A549 (cell line): ENCODE measurements at regions not wholly inside any gene's neighbourhood (a gene's known extent, or its start where the extent isn't known, plus 50 kb on each side); places are given as distances from the start of the nearest gene placed in this dataset.

Experiments
- ATAC-seq, 2 experiments: fragments of 200-7000 bp in 1 of 2; fragments of >200 bp in 1 of 2; cut with Nextera tagmentation in 1 of 2; cut with Tn5 transposase in 1 of 2; 3 replicates each; pipeline versions ENCODE4 v1.8.0 to v1.9.1; 2018 to 2020; ENCODE audit warnings: mild to moderate bottlenecking in 1 of 2, moderate library complexity in 1 of 2
- CTCF ChIA-PET: fragments of 300-600 bp; sonication (Branson Sonifier 250); formaldehyde crosslinking; extraction: SDS; loops from one replicate; lab custom pipeline; 2021; ENCODE audit warnings: antibody characterized with exemption, inconsistent platforms; lab: Yijun Ruan, JAX
- POLR2A ChIA-PET: fragments of 350-600 bp; formaldehyde crosslinking; extraction: SDS; loops from one replicate; lab custom pipeline; 2021; ENCODE audit warnings: antibody characterized with exemption, inconsistent platforms; lab: Yijun Ruan, JAX
- DNase-seq, 2 experiments: peaks; one replicate each; pipeline versions ENCODE4 v3.0.0 to v3.0.0-alpha.2; 2011 to 2016; ENCODE audit warnings: low read depth in 1 of 2, low spot score in 1 of 2
- FAIRE-seq: peaks from 2 replicates; lab custom pipeline; 2011; peaks lifted over from hg19 to GRCh38; lab: Jason Lieb, UNC
- H3K27ac ChIP-seq, 2 experiments: fragments of >200 bp; sonication (Bioruptor Twin); formaldehyde crosslinking; 3 replicates each; pipeline ENCODE4 v1.5.1; 2016 to 2017
- H3K4me1 ChIP-seq: fragments of >200 bp; sonication (Bioruptor Twin); formaldehyde crosslinking; 3 replicates; pipeline ENCODE4 v1.6.1; 2016
- H3K4me2 ChIP-seq: fragments of >200 bp; sonication (Bioruptor Twin); formaldehyde crosslinking; 3 replicates; pipeline ENCODE4 v1.6.1; 2016
- H3K4me3 ChIP-seq: fragments of >200 bp; sonication (Bioruptor Twin); formaldehyde crosslinking; 3 replicates; pipeline ENCODE4 v1.5.1; 2016
- H3K9me3 ChIP-seq: fragments of >200 bp; sonication (Bioruptor Twin); formaldehyde crosslinking; 3 replicates; pipeline ENCODE4 v1.6.1; 2016
- CHD4 ChIP-seq: fragments of 200-600 bp; sonication (generic); IDR thresholded peaks from 2 replicates; pipeline ENCODE4 v1.6.1; 2016; ENCODE audit warnings: antibody characterized with exemption, mild to moderate bottlenecking, borderline replicate concordance
- EHF ChIP-seq: fragments of 250-450 bp; sonication (Bioruptor Pico); IDR thresholded peaks from 2 replicates; pipeline ENCODE4 v1.5.0; 2020; ENCODE audit warnings: mild to moderate bottlenecking
- ESRRA ChIP-seq: fragments of 150-350 bp; IDR thresholded peaks from 2 replicates; pipeline ENCODE4 v1.6.1; 2014; ENCODE audit warnings: mild to moderate bottlenecking, low read length, borderline replicate concordance
- FOSL2 ChIP-seq, 2 experiments: fragments of 450-650 bp in 1 of 2; fragments of >200 bp in 1 of 2; sonication (Bioruptor Twin) in 1 of 2; formaldehyde crosslinking; IDR thresholded peaks; 2 replicates each; pipeline versions ENCODE4 v1.5.0 to v1.6.1; 2016 to 2020; ENCODE audit warnings: mild to moderate bottlenecking in 1 of 2, moderate library complexity in 1 of 2
- JUN ChIP-seq, 2 experiments: fragments of >200 bp; sonication (Bioruptor Twin); formaldehyde crosslinking; IDR thresholded peaks; 2 replicates in 1 of 2; 3 replicates in 1 of 2; pipeline ENCODE4 v1.6.1; 2016 to 2017
- KDM1A ChIP-seq: fragments of 200-600 bp; sonication (generic); IDR thresholded peaks from 2 replicates; pipeline ENCODE4 v1.6.1; 2016; ENCODE audit warnings: low read depth, mild to moderate bottlenecking
- KDM5A ChIP-seq: fragments of 200-600 bp; sonication (generic); IDR thresholded peaks from 2 replicates; pipeline ENCODE4 v1.6.1; 2016; ENCODE audit warnings: antibody characterized with exemption, mild to moderate bottlenecking
- MAFK ChIP-seq: fragments of 450-650 bp; IDR thresholded peaks from 2 replicates; pipeline ENCODE4 v1.6.1; 2014; ENCODE audit not compliant: partially characterized antibody
- NR3C1 ChIP-seq: fragments of >200 bp; sonication (Bioruptor Twin); formaldehyde crosslinking; IDR thresholded peaks from 3 replicates; pipeline ENCODE4 v1.6.1; 2017
- PHF8 ChIP-seq: fragments of 200-600 bp; sonication (generic); IDR thresholded peaks from 2 replicates; pipeline ENCODE4 v1.6.1; 2016; ENCODE audit warnings: low read depth, mild to moderate bottlenecking, antibody characterized with exemption, moderate library complexity, borderline replicate concordance
- POLR2AphosphoS2 ChIP-seq: conservative IDR thresholded peaks from 2 replicates; pipeline ENCODE4 v1.6.1; 2012; ENCODE audit warnings: low read length, improper control_type of control experiment, inconsistent platforms
- RARB ChIP-seq: fragments of 250-450 bp; sonication (Bioruptor Pico); IDR thresholded peaks from 2 replicates; pipeline ENCODE4 v1.8.0; 2021; ENCODE audit warnings: mild to moderate bottlenecking, moderate library complexity
- RFX5 ChIP-seq: fragments of 450-650 bp; IDR thresholded peaks from 2 replicates; pipeline ENCODE4 v1.7.1; 2014; ENCODE audit warnings: antibody characterized with exemption, mild to moderate bottlenecking, moderate library complexity
- SREBF2 ChIP-seq: fragments of 450-650 bp; IDR thresholded peaks from 2 replicates; pipeline ENCODE4 v1.6.1; 2014; ENCODE audit warnings: mild to moderate bottlenecking, moderate library complexity
- TFCP2L1 ChIP-seq: fragments of 250-450 bp; sonication (Bioruptor Pico); IDR thresholded peaks from 2 replicates; pipeline ENCODE4 v1.5.0; 2021; ENCODE audit warnings: mild to moderate bottlenecking
- TP53 ChIP-seq: fragments of 250-450 bp; sonication (Bioruptor Pico); IDR thresholded peaks from 2 replicates; pipeline ENCODE4 v1.5.0; 2021; ENCODE audit warnings: mild to moderate bottlenecking, moderate library complexity
- ZNF302 ChIP-seq: fragments of 250-450 bp; sonication (Bioruptor Pico); IDR thresholded peaks from 2 replicates; pipeline ENCODE4 v1.9.0; 2021; ENCODE audit warnings: inconsistent platforms, mild to moderate bottlenecking, moderate library complexity
- ZSCAN20 ChIP-seq: fragments of 250-450 bp; sonication (Bioruptor Pico); IDR thresholded peaks from 2 replicates; pipeline ENCODE4 v1.8.0; 2022; ENCODE audit warnings: mild to moderate bottlenecking, moderate library complexity
- WGBS: methylation state at CpG from one replicate; pipeline ENCODE4 v1.1.6; 2017; ENCODE audit errors: missing lambda C conversion rate; 5-methylcytosine and 5-hydroxymethylcytosine counted together
- TF ChIP-seq, protein P1 (sequence below): IDR thresholded peaks from 2 replicates; pipeline ENCODE4 v1.6.1; 2012
- TF ChIP-seq, protein P2 (sequence below): fragments of 200-600 bp; sonication (generic); IDR thresholded peaks from 2 replicates; pipeline ENCODE4 v1.6.1; 2016; ENCODE audit warnings: antibody characterized with exemption, mild to moderate bottlenecking, moderate library complexity
- TF ChIP-seq, protein P3 (sequence below): fragments of 250-450 bp; sonication (Bioruptor Pico); IDR thresholded peaks from 2 replicates; pipeline ENCODE4 v1.5.0; 2020; ENCODE audit warnings: low read depth, mild to moderate bottlenecking, moderate library complexity
- TF ChIP-seq, protein P4 (sequence below): fragments of 150-350 bp; IDR thresholded peaks from 2 replicates; pipeline ENCODE4 v1.6.1; 2014; ENCODE audit warnings: low read depth, mild to moderate bottlenecking, low read length
- TF ChIP-seq, protein P5 (sequence below): fragments of 450-650 bp; IDR thresholded peaks from 2 replicates; pipeline ENCODE4 v1.6.1; 2014; ENCODE audit warnings: antibody characterized with exemption
- TF ChIP-seq, protein P6 (sequence below): fragments of >200 bp; sonication (Bioruptor Twin); formaldehyde crosslinking; IDR thresholded peaks from 3 replicates; pipeline ENCODE4 v1.6.1; 2016

DNA sequence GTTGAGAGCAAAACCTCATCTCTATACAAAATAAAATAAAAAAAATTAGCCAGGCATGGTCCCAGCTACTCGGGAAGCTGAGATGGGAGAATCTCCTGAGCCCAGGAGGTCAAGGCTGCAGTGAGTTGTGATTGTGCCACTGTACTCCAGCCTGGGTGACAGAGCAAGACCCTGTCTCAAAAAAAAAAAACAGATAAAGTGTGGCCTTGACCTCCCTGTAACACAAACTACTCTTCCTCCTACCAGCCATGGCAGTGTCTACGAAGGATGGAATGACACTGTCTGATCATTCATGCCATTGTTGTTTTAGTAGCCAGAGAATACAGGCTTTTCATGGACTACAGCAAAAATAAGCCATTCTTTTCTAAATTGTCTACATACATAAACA lies 117.1 kb upstream of the IQSEC1 start:
- 89% methylated on average over 2 of the region's 2 CpGs for WGBS
- Histone ChIP-seq H3K9me3 (no peaks in the 10 kb centered on the region), H3K4me1 (no peaks in the 10 kb centered on the region), H3K4me3 (no peak overlapping the region), H3K4me2 (no peak overlapping the region), H3K27ac (no peak overlapping the region)
- ATAC-seq (no peak), FAIRE-seq (no peak), DNase-seq (no peak)
- TF ChIP-seq ZNF302 (CRISPR knock-in tag), result no peak
- no peak for TF ChIP-seq TP53 (CRISPR knock-in tag)
- no peak for TF ChIP-seq ESRRA
- TF ChIP-seq PHF8, result no peak
- TF ChIP-seq, protein P1, sequence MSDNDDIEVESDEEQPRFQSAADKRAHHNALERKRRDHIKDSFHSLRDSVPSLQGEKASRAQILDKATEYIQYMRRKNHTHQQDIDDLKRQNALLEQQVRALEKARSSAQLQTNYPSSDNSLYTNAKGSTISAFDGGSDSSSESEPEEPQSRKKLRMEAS, result no peak
- TF ChIP-seq, protein P2, sequence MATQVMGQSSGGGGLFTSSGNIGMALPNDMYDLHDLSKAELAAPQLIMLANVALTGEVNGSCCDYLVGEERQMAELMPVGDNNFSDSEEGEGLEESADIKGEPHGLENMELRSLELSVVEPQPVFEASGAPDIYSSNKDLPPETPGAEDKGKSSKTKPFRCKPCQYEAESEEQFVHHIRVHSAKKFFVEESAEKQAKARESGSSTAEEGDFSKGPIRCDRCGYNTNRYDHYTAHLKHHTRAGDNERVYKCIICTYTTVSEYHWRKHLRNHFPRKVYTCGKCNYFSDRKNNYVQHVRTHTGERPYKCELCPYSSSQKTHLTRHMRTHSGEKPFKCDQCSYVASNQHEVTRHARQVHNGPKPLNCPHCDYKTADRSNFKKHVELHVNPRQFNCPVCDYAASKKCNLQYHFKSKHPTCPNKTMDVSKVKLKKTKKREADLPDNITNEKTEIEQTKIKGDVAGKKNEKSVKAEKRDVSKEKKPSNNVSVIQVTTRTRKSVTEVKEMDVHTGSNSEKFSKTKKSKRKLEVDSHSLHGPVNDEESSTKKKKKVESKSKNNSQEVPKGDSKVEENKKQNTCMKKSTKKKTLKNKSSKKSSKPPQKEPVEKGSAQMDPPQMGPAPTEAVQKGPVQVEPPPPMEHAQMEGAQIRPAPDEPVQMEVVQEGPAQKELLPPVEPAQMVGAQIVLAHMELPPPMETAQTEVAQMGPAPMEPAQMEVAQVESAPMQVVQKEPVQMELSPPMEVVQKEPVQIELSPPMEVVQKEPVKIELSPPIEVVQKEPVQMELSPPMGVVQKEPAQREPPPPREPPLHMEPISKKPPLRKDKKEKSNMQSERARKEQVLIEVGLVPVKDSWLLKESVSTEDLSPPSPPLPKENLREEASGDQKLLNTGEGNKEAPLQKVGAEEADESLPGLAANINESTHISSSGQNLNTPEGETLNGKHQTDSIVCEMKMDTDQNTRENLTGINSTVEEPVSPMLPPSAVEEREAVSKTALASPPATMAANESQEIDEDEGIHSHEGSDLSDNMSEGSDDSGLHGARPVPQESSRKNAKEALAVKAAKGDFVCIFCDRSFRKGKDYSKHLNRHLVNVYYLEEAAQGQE, result no peak
- no peak for TF ChIP-seq RFX5
- no peak for TF ChIP-seq CHD4
- TF ChIP-seq ZSCAN20, result no peak
- no peak for TF ChIP-seq EHF (CRISPR knock-in tag)
- TF ChIP-seq KDM5A, result no peak
- no peak for TF ChIP-seq TFCP2L1 (CRISPR knock-in tag)
- TF ChIP-seq, protein P3, sequence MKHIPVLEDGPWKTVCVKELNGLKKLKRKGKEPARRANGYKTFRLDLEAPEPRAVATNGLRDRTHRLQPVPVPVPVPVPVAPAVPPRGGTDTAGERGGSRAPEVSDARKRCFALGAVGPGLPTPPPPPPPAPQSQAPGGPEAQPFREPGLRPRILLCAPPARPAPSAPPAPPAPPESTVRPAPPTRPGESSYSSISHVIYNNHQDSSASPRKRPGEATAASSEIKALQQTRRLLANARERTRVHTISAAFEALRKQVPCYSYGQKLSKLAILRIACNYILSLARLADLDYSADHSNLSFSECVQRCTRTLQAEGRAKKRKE (CRISPR knock-in tag), result no peak
- TF ChIP-seq, protein P4, sequence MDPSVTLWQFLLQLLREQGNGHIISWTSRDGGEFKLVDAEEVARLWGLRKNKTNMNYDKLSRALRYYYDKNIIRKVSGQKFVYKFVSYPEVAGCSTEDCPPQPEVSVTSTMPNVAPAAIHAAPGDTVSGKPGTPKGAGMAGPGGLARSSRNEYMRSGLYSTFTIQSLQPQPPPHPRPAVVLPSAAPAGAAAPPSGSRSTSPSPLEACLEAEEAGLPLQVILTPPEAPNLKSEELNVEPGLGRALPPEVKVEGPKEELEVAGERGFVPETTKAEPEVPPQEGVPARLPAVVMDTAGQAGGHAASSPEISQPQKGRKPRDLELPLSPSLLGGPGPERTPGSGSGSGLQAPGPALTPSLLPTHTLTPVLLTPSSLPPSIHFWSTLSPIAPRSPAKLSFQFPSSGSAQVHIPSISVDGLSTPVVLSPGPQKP, result no peak
- TF ChIP-seq JUN (IDR thresholded peaks at IDR 0.05), result no peak
- TF ChIP-seq MAFK, result no peak
- no peak for TF ChIP-seq NR3C1
- TF ChIP-seq POLR2AphosphoS2, result no peak
- POLR2A ChIA-PET, result no interaction called here
- CTCF ChIA-PET, result interaction anchor here (1.4 to 2.8 kb wide), 2 partner anchors 8 to 99 kb away, joined by 5 to 8 read pairs; no protein-coding TSS in a partner anchor

DNA sequence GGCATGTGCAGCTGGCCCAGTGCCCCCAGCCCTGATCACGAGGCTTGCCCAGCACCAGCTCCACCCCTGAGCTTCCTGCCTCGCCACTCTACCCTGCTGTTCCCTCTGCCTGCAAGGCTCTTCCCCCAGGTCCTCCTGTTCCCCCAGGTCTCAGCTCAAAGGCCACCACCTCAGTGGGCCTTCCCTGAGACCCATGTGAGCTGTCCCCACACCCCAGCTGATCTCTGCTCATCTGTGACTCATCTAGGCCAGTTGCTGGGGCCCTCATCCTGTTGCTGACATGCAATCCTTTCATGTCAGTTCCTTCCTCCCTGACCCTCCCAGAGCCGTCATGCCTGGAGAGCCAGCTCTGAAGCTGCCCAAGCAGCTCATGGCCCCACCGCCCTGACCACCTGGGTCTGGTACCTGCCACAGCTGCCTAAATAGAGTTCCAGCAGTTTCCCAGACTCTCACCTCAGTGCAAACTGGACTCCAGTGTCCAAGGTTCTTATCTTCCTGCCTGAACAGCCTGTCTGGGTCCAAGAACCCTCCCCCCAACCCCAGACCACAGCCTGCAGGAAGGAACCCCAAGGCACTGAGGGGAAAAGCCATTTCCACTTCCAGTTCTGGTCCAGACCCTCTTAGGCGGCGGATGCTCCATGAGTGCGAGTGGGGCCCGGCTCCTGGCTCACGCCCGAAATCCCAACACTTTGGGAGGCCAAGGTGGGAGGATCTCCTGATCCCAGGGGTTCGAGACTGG lies 116.6 kb upstream of the IQSEC1 start:
- Histone ChIP-seq H3K4me2 (no peak overlapping the region), H3K4me3 (no peak overlapping the region), H3K4me1 (no peaks in the 10 kb centered on the region), H3K9me3 (no peaks in the 10 kb centered on the region), H3K27ac (no peak overlapping the region)
- FAIRE-seq (no peak), ATAC-seq (no peak), DNase-seq (no peak)
- CTCF ChIA-PET, result interaction anchor here (1.4 to 2.8 kb wide), 3 partner anchors 8 to 98 kb away, joined by 4 to 8 read pairs (median 5); no protein-coding TSS in a partner anchor
- no peak for TF ChIP-seq RARB (CRISPR knock-in tag)
- TF ChIP-seq, protein P5, sequence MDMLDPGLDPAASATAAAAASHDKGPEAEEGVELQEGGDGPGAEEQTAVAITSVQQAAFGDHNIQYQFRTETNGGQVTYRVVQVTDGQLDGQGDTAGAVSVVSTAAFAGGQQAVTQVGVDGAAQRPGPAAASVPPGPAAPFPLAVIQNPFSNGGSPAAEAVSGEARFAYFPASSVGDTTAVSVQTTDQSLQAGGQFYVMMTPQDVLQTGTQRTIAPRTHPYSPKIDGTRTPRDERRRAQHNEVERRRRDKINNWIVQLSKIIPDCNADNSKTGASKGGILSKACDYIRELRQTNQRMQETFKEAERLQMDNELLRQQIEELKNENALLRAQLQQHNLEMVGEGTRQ, result no peak
- no peak for TF ChIP-seq KDM1A
- TF ChIP-seq SREBF2, result no peak
- no peak for TF ChIP-seq FOSL2 (IDR thresholded peaks at IDR 0.05)
- TF ChIP-seq FOSL2 (CRISPR knock-in tag; IDR thresholded peaks at IDR 0.05), result no peak
- no peak for TF ChIP-seq NR3C1
- TF ChIP-seq, protein P6, sequence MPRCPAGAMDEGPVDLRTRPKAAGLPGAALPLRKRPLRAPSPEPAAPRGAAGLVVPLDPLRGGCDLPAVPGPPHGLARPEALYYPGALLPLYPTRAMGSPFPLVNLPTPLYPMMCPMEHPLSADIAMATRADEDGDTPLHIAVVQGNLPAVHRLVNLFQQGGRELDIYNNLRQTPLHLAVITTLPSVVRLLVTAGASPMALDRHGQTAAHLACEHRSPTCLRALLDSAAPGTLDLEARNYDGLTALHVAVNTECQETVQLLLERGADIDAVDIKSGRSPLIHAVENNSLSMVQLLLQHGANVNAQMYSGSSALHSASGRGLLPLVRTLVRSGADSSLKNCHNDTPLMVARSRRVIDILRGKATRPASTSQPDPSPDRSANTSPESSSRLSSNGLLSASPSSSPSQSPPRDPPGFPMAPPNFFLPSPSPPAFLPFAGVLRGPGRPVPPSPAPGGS, result no peak
- TF ChIP-seq, protein P3 (CRISPR knock-in tag), result no peak
- WGBS, result 87% methylated on average over 11 of the region's 11 CpGs
- POLR2A ChIA-PET, result no interaction called here
